ENCODE measurements at regions not wholly inside any gene's neighbourhood (a gene's known extent, or its start where the extent isn't known, plus 50 kb on each side); places are given as distances from the start of the nearest gene placed in this dataset.

DNA sequence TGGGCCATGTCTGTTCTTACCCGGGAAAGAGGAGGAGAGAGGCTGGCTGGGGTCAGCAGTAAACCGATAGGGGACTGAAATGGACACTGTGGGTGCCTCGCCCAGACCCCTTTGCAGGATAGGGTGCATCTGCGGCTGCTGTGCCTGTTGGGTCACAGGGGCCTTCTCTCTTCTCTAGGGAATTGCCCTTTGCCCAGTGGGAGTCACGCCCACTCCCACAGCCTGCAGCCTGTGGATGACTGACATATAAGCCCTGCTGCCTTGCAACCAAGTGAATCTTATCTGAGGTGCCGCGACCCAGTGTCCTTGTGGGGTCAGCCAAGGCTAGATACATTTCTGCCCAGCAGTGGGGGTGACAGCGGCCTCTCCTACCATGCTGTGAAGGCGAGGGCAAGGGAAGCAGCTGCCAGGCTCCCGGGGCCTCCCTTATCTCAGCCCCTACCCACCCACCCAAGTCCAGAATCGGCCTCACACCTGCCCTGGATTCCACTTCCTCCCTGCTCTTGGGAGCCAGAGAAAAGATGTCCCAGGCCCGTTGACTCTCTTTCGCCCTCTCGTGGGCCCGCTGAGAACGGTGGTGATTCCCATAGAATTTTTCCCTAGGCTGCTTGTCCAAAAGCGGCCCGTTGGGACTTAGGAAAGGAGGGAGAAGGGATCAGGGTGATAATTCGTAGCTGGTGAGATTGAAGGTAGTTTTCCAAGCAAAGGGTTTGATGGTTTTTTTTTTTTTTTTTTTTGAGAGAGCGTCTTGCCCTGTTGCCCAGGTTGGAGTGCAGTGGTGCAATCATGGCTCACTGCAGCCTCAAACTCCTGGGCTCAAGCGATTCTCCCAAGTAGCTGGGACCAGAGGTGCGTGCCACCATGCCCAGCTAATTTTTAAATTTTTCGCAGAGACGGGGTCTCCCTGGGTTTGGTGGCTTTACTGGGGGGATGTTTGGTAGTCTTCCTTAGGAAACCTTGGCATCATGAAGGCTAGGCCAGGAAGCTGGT, 56.8 kb upstream of the SMOX start (continued):
- TF ChIP-seq, protein P1, sequence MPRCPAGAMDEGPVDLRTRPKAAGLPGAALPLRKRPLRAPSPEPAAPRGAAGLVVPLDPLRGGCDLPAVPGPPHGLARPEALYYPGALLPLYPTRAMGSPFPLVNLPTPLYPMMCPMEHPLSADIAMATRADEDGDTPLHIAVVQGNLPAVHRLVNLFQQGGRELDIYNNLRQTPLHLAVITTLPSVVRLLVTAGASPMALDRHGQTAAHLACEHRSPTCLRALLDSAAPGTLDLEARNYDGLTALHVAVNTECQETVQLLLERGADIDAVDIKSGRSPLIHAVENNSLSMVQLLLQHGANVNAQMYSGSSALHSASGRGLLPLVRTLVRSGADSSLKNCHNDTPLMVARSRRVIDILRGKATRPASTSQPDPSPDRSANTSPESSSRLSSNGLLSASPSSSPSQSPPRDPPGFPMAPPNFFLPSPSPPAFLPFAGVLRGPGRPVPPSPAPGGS (CRISPR knock-in tag; IDR thresholded peaks at IDR 0.05) = peak; percentile 64; the same call in 1 of the 2 replicates
- TF ChIP-seq, protein P2, sequence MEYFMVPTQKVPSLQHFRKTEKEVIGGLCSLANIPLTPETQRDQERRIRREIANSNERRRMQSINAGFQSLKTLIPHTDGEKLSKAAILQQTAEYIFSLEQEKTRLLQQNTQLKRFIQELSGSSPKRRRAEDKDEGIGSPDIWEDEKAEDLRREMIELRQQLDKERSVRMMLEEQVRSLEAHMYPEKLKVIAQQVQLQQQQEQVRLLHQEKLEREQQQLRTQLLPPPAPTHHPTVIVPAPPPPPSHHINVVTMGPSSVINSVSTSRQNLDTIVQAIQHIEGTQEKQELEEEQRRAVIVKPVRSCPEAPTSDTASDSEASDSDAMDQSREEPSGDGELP (IDR thresholded peaks at IDR 0.05; ENCODE audit: borderline replicate concordance, low read depth) = no peak
- TF ChIP-seq ZNF556 (CRISPR knock-in tag; IDR thresholded peaks at IDR 0.05; ENCODE audit: borderline replicate concordance) = no peak; the same call in 1 of the 2 replicates
- TF ChIP-seq NFKB2 (CRISPR knock-in tag; IDR thresholded peaks at IDR 0.05; ENCODE audit: borderline replicate concordance) = peak; percentile 36; the same call in 1 of the 2 replicates
- 0 out of 2 replicates have a peak, but pooled peaks have one; percentile 59 for TF ChIP-seq HOXA5 (CRISPR knock-in tag; IDR thresholded peaks at IDR 0.05)
- no peak for TF ChIP-seq FOXA1 (IDR thresholded peaks at IDR 0.05)
- 0 out of 2 replicates have a peak, but pooled peaks have one; percentile 34 for TF ChIP-seq FOXA1 (CRISPR knock-in tag; IDR thresholded peaks at IDR 0.05)
- TF ChIP-seq NRL (CRISPR knock-in tag; IDR thresholded peaks at IDR 0.05; ENCODE audit: borderline replicate concordance) = no peak
- TF ChIP-seq ZNF75D (CRISPR knock-in tag; IDR thresholded peaks at IDR 0.05; ENCODE audit: borderline replicate concordance) = no peak
- TF ChIP-seq ZSCAN31 (CRISPR knock-in tag; IDR thresholded peaks at IDR 0.05; ENCODE audit: low read depth) = 0 out of 2 replicates have a peak, but pooled peaks have one; percentile 63
- no peak for TF ChIP-seq HDAC2 (CRISPR knock-in tag; IDR thresholded peaks at IDR 0.05)
- peak; percentile 71 for TF ChIP-seq ZNF317 (CRISPR knock-in tag; IDR thresholded peaks at IDR 0.05)
- TF ChIP-seq ZNF350 (CRISPR knock-in tag; IDR thresholded peaks at IDR 0.05; ENCODE audit: borderline replicate concordance, low read depth) = peak; percentile 58; the same call in 1 of the 2 replicates
- TF ChIP-seq HNRNPL (IDR thresholded peaks at IDR 0.05; ENCODE audit: low read depth, low read length) = no peak
- peak; percentile 67; the same call in 1 of the 2 replicates for TF ChIP-seq ZIK1 (CRISPR knock-in tag; IDR thresholded peaks at IDR 0.05; ENCODE audit: borderline replicate concordance, low read depth)
- no peak for TF ChIP-seq KAT2B (IDR thresholded peaks at IDR 0.05; ENCODE audit: borderline replicate concordance, low read depth, low read length)
- TF ChIP-seq SRF (IDR thresholded peaks at IDR 0.05; ENCODE audit: low read depth, low read length) = 0 out of 2 replicates have a peak, but pooled peaks have one; percentile 44
- no peak for TF ChIP-seq JUN (CRISPR knock-in tag; IDR thresholded peaks at IDR 0.05)
- no peak for TF ChIP-seq MNT (IDR thresholded peaks at IDR 0.05)
- TF ChIP-seq ZNF512 (CRISPR knock-in tag; IDR thresholded peaks at IDR 0.05) = peak; percentile 67; the same call in 1 of the 2 replicates
- no peak for TF ChIP-seq ASH2L (IDR thresholded peaks at IDR 0.05; ENCODE audit: insufficient read length, low read depth, low read length)
- no peak for TF ChIP-seq POLR2A (IDR thresholded peaks at IDR 0.05; ENCODE audit: insufficient read depth in 1 of 2, low read depth in 2 of 2, low read length in 2 of 2)
- TF ChIP-seq ZNF746 (CRISPR knock-in tag; IDR thresholded peaks at IDR 0.05) = no peak
